Omental fat pad (tissue), 3 donors: ENCODE measurements at regions not wholly inside any gene's neighbourhood (a gene's known extent, or its start where the extent isn't known, plus 50 kb on each side); places are given as distances from the start of the nearest gene placed in this dataset.
"Not testable (repeated sequence)": the region's sequence is repeated elsewhere in the genome, so short reads cannot be mapped to it uniquely, and the experiment has no call there.

Experiments used
- ATAC-seq: fragments of 150-250 bp; one replicate; pipeline ENCODE4 v1.9.1; 2016; ENCODE audit warnings: mild to moderate bottlenecking, moderate library complexity; ENCODE audit not compliant: low FRiP score
- DNase-seq: peaks from one replicate; pipeline ENCODE4 v3.0.0-alpha.2; 2019; ENCODE audit warnings: low spot score
- CTCF ChIP-seq, 3 donors: fragments of 450-650 bp; IDR thresholded peaks; one replicate each; pipeline ENCODE4 v1.5.1; 2016 to 2017; ENCODE audit warnings: antibody characterized with exemption in 3 of 3, mild to moderate bottlenecking in 3 of 3, moderate library complexity in 2 of 3

DNA sequence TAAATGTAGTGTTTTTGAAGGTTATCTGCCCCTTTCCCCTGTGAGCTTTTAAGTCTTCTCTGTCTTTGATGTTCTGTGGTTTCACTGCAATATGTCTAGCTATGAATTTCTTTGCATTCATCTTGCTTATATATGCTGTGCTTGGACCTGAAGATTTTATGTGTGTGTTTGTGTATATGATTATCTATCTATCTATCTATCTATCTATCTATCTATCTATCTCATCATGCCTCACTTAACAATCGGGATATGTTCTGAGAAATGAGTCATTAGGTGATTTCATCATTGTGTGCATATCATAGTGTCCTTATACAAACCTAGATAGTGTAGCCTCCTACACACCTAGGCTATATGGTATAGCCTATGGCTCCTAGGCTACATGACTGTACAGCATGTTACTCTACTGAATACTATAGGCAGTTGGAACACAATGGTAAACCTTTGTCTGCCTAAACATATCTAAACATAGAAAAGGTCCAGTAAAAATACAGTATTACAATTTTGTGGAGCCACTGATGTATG is 173.9 kb downstream of the NPIPA7 start:
- not testable (repeated sequence) for DNase-seq, ATAC-seq

GRCh38 chr16:16559179-16559740 is 180.3 kb downstream of the NPIPA7 start:
- not testable (repeated sequence) for ATAC-seq, DNase-seq

DNA sequence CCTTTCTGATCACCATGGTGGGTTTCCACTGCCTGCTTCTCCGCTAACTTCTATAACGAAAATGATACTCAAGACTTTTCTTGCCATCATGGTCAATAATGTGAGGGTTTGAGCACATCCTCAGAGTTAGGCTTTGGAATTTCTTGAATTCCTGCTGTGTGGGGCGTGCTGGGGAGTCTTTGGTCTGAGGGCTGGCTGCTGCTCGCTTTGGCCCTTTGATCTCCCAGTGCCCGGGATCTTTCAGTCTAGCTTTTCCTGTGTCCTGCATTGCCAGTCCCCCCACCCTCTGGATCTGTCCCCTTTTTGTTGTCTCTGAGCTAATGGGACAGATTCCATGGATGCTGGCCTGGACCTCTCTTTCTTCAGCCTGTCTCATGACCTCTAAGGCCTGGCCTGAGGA is 182.6 kb downstream of the NPIPA7 start:
- DNase-seq, ATAC-seq: not testable (repeated sequence)

DNA sequence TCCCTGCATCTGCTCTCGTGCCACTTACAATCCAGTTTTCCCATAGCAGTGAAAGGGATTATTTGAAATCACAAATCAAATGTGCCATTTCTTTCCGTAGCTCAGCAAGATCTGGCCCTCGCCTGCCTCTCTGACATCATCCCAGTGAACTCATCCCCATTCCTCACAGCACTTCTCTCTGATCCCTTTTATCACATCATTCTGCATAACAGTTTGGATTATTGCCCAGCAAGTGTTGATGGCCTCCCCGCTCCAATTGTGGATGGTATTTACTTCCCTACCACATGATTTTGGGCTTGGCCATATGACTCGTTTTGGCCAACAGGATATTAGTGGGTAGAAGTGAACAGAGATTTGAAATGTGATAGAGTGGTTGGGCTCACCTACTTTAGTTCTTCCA is 185.0 kb downstream of the NPIPA7 start:
- not testable (repeated sequence) for DNase-seq, ATAC-seq

DNA sequence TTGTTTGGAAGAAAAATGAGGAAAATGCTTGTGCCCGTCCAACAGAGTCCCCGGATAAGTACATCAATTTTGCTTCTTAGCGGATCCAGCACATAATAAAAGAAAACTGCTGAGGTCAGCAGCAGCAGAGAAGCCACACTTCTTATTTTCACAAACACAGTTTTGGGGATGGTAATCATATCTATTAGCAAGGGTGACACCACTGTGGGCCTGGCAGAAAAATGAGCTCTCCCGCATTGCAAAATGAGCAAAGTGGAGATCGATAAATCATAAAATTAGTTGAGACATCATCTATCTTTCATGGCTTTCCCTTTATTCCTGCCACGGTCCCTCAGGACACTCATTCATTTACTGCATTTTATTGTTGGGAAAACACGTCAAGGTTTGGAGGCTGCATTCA is 186.4 kb downstream of the NPIPA7 start:
- not testable (repeated sequence) for DNase-seq, ATAC-seq

DNA sequence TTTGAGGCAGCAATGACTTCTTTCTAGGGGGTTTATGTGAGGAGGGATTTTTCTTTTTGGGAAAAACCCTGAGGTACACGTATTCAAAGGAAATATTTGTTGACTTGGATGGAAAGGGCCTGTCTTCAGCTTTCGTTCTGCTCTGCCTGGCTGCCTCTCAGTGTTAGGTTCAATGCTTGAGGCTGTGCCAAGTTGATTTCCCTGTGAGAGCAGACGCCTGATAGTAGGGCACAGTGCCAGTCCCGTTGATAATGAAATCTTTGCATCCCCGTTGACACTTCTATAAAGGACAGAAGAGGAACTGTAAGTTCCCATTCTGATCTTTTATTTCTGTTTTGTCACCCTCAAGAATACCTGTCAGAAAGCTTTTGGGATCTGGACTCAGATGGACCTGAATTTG is 191.1 kb downstream of the NPIPA7 start:
- ATAC-seq, DNase-seq: not testable (repeated sequence)

DNA sequence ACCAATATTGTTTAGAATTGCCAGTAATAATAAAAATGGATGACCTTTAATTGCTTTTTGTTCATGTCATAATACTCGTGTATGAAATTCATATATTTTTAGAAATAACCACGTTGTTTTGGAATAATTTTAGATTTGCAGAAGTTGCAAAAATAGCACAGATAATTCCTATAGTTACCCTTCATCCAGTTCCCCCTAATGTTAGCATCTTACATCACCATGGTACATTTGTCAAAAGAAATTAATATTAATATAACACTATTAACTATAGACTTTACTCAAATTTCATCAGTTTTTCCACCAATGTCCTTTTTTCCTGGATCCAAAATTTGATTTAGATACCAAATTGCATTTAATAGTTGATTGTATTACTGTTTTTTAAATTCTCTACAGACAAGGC is 191.9 kb downstream of the NPIPA7 start:
- ATAC-seq = not testable (repeated sequence)

DNA sequence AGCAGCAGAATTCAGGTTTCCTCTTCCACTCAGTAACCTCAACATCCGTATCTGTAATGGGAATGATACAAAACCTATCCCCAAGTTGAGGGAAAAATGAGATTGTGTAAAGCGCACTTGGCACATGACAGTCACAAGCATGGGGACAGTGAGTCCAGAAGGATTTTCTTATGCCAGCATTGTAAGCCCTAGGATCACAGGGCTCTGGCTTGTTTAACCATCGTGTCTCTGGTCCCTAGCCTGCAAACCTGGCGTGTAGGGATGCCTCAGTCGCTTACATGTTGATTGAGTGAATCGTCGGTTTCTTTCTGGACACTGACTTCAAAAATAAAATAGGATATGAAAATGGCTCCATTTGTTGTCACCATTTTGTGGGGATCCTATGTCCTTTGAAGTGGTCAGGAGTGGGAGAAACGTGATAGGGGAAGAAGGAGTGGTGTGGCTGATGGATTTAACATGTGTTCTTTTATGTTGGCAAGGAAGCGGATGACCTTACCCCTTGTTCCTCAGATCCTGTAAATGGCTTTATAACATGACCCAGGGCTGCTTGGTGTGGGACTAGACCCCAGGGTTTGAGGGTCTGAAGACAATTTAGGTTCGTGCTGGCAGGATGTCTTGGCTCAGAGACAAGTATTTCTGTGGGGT is 193.3 kb downstream of the NPIPA7 start:
- DNase-seq, ATAC-seq: not testable (repeated sequence)

More for the DNA sequence above, 191.9 kb downstream of the NPIPA7 start:
- not testable (repeated sequence) for DNase-seq

GRCh38 chr16:16577062-16577461 is 198.1 kb downstream of the NPIPA7 start:
- not testable (repeated sequence) for ATAC-seq, DNase-seq

DNA sequence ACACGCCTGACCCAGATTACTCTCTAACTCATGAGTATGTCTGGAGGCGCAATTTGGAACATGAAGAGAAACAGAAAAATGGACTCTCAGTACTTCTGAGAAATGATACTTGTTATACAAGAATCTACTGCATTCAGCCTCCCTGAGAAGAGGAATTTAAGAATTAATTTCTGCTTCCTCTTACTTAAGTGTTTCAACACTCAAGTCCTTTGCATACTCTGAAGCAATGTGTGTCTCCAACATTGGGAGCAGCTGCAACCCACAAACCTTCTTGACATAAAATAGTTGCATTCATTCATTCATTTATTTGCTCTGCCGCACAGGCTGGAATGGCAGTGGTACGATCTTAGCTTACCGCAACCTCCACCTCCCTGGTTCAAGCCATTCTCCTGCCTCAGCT is 199.8 kb downstream of the NPIPA7 start:
- no peak for TF ChIP-seq CTCF (IDR thresholded peaks at IDR 0.05)
- DNase-seq (no peak), ATAC-seq (no peak)

GRCh38 chr16:16582916-16583315 is 204.0 kb downstream of the NPIPA7 start:
- ATAC-seq, DNase-seq: not testable (repeated sequence)

- ATAC-seq, DNase-seq: not testable (repeated sequence)
Observed at GRCh38 chr16:16586073-16586651, 207.2 kb downstream of the NPIPA7 start.

DNA sequence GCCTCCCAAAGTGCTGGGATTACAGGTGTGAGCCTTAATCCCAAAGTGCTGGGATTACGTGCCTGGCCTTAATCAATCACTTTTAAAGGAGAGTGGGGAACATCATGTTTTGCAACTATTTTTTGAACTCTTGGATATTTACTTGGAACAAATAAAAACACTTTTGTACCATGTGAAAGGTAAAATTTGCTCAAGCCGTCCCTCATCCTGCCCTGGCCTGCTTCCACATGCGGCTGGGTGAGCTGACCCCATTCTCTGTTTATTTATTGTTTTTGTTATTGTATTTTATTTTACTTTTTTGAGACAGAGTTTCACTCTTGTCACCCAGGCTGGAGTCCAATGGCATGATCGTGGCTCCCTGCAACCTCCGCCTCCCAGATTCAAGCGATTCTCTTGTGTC is 208.0 kb downstream of the NPIPA7 start:
- not testable (repeated sequence) for ATAC-seq, DNase-seq

- not testable (repeated sequence) for ATAC-seq, DNase-seq
Observed at GRCh38 chr16:16588436-16588835, 209.5 kb downstream of the NPIPA7 start.

- not testable (repeated sequence) for ATAC-seq, DNase-seq
Observed at GRCh38 chr16:16590654-16591318, 211.8 kb downstream of the NPIPA7 start.
